ENCODE measurements at regions not wholly inside any gene's neighbourhood (a gene's known extent, or its start where the extent isn't known, plus 50 kb on each side); places are given as distances from the start of the nearest gene placed in this dataset.

- TF ChIP-seq CTCF (IDR thresholded peaks at IDR 0.05): no peak
- no peak for TF ChIP-seq POLR2AphosphoS5 (IDR thresholded peaks at IDR 0.05; ENCODE audit: low read depth, low read length)
- TF ChIP-seq TCF7L2 (IDR thresholded peaks at IDR 0.05; ENCODE audit: low read depth, low read length): no peak
- no peak for TF ChIP-seq REST (IDR thresholded peaks at IDR 0.05; ENCODE audit: insufficient read depth in 1 of 2, low read depth in 2 of 2, low read length in 1 of 2)
- TF ChIP-seq SIN3A (IDR thresholded peaks at IDR 0.05; ENCODE audit: borderline replicate concordance, insufficient read depth, low read depth, low read length): no peak
These were observed 565.5 kb upstream of the ANO3 start for GRCh38 chr11:25766332-25767015.
